PFSK-1 (cell line): ENCODE measurements at regions not wholly inside any gene's neighbourhood (a gene's known extent, or its start where the extent isn't known, plus 50 kb on each side); places are given as distances from the start of the nearest gene placed in this dataset.

ENCODE experiments used
- FOXP2 ChIP-seq: optimal IDR thresholded peaks from 2 replicates; pipeline ENCODE3; 2011; ENCODE audit warnings: borderline replicate concordance, control low read depth, inconsistent platforms; ENCODE audit not compliant: insufficient read depth; ENCODE audit errors: extremely low read length, extremely low read depth
- SIN3A ChIP-seq: IDR thresholded peaks from 2 replicates; pipeline ENCODE4 v1.6.1; 2012; ENCODE audit warnings: mild to moderate bottlenecking, low read length, moderate library complexity, borderline replicate concordance; ENCODE audit not compliant: insufficient read depth
- TF ChIP-seq, protein P1 (sequence below), 2 experiments: IDR thresholded peaks; 2 replicates each; pipeline versions ENCODE4 v1.6.1 to v1.8.0; 2011 to 2012; ENCODE audit warnings: low read depth in 2 of 2, low read length in 2 of 2, control low read depth in 1 of 2, inconsistent platforms in 1 of 2, mild to moderate bottlenecking in 1 of 2, moderate library complexity in 1 of 2; ENCODE audit not compliant: insufficient read depth in 1 of 2

DNA sequence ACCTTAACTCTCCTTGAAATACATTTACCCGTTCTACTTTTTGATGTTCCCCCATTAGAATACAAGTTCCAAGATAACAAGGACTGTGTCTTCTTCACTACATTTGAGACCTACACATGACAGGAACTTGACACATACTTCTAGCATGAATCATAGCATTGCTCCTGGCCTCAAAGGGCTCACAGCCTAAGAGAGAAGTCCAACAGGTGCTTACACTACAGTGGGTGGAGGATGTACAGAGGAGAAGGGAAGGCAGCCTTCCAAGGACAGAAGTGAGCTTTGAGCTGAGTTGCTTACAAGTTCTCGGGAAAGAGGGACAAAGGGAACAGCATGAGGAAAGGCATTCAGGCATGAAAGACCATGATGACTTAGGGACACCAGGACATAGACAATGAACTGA is 56.9 kb upstream of the MSX2 start:
- TF ChIP-seq, protein P1, sequence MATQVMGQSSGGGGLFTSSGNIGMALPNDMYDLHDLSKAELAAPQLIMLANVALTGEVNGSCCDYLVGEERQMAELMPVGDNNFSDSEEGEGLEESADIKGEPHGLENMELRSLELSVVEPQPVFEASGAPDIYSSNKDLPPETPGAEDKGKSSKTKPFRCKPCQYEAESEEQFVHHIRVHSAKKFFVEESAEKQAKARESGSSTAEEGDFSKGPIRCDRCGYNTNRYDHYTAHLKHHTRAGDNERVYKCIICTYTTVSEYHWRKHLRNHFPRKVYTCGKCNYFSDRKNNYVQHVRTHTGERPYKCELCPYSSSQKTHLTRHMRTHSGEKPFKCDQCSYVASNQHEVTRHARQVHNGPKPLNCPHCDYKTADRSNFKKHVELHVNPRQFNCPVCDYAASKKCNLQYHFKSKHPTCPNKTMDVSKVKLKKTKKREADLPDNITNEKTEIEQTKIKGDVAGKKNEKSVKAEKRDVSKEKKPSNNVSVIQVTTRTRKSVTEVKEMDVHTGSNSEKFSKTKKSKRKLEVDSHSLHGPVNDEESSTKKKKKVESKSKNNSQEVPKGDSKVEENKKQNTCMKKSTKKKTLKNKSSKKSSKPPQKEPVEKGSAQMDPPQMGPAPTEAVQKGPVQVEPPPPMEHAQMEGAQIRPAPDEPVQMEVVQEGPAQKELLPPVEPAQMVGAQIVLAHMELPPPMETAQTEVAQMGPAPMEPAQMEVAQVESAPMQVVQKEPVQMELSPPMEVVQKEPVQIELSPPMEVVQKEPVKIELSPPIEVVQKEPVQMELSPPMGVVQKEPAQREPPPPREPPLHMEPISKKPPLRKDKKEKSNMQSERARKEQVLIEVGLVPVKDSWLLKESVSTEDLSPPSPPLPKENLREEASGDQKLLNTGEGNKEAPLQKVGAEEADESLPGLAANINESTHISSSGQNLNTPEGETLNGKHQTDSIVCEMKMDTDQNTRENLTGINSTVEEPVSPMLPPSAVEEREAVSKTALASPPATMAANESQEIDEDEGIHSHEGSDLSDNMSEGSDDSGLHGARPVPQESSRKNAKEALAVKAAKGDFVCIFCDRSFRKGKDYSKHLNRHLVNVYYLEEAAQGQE (IDR thresholded peaks at IDR 0.05; ENCODE audit: insufficient read depth in 1 of 2, low read depth in 2 of 2, low read length in 2 of 2) = no peak
- TF ChIP-seq FOXP2 (no peak), SIN3A (no peak)
